ENCODE measurements at regions not wholly inside any gene's neighbourhood (a gene's known extent, or its start where the extent isn't known, plus 50 kb on each side); places are given as distances from the start of the nearest gene placed in this dataset.

DNA sequence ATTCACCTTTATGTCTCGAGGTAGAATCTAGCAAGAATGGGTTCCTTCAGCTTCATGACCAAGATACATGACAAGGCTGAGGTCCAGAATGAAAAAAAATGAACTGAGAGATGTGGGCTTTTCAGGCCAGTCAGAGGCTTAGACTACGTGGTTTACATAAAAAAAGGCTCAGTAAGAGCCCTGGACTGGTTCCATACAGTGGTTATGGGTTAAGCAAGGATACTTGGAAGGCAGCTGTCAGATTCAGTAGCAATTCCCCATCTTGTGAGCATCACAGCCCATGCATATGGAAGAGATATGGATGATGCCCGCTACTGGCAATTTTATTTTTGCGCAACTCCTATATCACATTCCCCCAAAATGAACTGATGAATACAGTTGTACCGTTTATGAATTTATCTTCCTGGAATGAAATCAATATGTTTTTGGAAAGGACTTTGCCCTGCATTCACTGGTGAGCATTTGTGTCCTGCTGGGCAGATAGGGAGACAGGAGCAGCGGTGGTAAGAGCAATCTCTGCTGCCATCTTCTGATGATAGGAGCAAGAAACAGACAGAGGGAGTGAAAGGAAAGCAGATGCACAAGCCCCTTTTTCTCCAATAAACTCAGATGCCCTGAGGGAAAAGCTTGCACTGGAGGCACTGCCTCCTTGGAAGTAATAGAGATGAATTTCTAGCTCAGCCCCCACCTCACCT, 280.4 kb downstream of the GALC start:
- no peak for DNase-seq

DNA sequence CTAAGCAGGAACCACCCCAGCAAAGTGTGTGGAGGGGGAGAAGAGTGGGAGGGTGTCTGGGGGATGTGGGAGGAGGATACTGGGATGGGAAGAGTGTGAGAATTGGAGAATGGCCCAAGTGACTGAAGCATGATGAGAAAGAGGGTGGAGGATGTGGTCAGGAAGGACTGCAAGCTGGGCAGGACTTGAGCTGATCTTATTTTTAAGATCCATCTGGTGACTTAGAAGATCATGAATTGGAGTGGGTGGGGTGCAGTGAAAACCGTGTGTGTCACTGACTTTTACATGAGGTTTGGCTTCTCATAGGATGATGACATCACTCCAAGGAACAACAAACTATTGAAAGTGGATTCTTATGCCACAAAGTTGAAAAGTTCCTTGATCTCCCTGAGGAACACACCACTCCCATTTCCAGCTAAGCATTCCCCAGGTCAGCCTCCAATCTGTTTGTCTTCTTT, 287.5 kb downstream of the GALC start:
- DNase-seq, result no peak

DNA sequence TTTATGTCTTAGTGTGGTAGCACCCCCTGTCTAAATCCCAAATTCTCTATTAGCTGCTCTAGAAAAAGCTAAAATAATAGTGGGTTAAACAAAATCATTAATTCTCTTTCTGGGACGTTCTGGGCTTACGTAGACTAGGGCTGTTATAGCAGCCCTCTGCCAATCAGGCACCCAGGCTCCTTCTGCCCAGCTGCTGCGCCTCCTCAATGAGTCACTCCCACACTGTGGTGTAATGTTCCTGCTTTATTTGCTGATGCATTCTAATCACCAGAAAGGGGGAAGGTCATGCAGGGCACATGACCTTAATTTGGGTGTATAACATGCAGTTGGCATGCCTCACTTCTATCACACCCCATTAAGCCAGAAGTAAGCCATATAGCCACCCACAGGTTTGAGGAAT, 294.5 kb downstream of the GALC start:
- no peak for DNase-seq

DNA sequence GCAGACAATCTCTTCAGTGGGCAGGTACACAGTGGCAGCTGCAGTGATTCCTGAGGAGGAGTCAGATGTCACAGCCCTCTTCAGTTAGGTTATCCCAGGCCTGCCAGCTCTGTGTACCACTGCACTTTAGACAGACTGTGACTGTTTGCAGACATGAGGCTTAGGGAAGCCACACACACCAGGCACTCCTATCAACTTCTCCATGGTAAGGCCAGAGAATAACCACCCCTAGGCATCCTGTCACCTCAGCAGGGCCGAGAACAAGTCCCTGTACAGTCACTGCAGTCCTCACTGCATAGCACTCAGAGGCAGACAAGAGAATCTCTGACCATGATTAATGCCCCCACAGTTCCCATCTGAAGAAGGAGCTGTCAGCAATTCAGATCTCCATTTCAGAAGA, 296.5 kb downstream of the GALC start:
- no peak for DNase-seq

DNA sequence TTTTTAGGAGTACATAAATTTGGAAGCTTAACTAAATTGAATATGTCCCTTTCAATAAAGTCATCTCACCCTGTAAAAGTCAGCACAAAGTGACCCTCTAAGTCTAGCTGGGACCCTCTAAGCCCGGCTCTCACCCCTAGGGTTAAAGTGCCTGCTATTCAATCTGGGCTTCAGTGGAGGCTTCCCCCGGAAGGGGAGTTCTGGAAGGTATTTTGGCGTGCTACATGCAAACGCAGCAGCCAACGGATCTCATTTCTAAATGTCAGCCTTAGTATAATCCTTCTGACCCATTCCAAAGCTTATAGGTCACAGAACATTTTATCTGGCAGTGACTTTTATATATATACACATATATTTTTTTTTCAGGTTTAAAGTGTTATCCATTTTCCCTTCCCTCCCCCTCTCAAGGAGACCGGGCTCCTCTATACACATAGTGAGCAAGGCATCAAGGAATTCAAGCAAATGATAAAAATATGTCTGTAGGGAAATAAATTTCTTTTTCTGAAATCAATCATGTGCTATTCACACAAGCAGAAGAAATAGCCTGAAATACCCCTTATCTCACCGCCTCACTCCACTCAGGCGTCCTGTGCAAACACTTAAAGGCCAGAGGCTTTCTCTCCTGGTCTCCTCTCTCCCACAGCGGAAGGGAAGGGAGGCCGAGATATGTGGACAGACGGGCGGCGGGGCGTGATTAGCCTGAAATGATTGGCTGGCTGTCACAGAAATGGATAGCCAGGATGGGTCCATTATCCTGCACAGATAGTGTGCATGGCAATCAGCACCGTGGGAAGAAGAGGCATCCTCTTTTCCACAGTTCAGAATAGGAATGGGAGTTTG, 301.7 kb downstream of the GALC start:
- DNase-seq, result no peak

DNA sequence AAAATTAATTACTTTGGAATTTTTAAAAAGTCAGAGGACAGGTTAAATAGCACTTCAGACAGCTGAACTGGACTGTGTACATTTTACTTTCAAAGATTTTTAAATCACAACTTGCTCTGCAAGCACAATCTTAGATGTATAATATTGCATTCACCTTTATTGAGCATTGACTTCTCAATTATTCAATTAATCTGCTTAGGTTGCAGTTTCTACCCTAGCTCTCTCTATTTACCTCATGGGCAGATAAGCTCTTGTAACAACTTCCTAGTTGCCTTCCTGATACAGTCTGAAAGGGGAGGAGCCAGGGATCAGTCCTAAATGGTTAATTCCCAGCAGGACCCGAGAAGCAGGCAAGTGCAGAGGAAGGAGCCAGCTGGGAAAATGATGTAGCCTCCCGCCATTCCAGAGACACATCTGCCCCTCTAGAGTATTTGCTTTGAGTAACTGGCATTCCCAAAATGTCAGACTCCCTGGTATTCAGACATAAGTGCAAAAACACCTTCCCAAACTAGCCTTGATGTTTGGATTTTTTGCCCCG, 302.8 kb downstream of the GALC start:
- DNase-seq, result no peak

DNA sequence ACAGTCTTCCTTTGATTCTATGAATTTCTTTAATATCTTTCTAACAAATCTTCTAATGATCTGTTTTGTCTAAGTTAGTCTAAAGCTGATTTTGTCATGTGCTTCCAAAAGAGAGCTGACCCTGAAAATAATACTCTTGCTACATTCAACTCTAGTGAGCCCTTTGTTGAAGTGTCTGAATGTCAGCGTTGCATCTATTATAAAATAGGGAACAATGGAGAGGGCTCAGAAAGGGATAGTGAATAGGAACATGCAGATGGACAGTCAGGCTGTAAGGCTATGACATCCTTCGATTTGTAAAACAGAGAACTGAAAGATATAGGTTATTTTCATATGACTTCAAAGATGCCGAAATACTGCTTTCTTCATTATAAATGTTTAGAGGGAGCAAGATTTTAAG, 304.5 kb downstream of the GALC start:
- no peak for DNase-seq

DNA sequence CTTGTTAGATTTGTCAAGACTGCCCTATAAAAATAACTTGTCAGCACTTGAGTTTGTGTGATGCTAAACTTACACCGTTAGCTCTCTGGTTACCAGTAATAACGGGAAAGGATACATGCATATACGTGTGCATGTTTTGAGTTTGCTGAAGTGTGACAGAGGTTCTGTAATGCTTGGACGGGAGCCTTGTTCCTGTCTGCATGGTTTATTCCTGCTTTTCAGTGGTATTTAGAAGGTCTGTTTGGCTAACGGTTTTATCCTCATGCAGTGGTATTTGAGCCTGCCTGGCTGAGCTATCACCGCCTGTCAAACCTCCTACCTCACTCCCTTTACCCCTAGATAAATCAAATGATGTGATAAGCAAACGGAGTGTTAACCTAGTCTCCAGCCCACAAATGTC, 305.6 kb downstream of the GALC start:
- no peak for DNase-seq

DNA sequence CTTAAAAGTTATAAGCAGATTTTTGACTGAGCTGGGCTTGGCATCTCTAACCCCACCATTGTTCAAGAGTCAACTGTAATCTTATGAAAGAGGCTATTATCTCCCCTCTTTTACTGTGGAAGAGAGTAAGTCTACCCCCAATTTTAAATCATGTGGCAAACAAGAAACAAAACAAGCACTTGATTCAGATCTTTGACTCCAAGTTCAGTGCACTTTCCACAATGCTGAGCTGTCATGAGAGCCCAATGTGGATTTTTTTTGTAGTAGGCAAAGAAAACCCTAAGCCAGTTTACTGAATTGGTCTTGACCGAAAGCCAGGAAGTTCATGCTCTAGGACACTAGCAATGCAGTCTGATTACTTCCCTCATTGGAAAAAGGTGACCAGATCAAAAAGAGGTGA, 306.2 kb downstream of the GALC start:
- DNase-seq, result no peak

DNA sequence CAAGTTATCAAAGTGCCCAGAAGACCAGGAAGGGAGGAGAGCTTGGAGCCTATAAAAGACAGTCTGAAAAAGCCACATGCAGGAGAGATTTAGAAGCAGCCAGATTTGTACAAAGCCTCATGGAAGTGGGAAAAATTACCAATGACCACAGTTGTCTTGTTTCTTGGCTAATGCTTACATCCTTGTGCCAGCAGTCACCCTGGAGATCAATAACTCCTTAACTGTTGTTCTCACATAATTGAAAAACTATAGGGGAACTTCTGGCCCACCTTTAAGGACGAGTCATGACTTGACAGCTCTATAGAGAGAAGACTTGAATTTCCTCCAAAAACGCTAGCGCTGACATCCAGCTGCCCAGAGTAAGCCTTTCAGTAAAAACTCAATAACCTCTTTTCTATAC, 313.1 kb downstream of the GALC start:
- no peak for DNase-seq

DNA sequence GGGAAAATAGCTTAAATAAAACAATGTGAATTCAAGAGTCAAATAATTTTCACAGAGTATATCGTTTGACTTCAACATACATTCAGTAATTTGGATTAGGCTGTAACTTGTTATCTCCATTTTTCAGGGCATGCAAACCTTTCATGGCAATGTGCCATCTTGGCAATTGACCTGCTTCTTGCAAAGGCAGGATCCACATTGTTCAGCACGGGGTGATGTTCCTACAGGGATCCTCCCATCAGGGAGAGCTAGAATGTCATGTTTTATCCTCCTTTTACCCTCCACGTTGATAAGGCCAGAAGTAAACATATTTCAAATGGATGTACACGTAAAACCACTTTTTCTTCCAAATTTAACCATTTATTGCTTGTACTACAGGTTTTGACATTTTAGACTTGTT, 314.4 kb downstream of the GALC start:
- DNase-seq, result no peak

DNA sequence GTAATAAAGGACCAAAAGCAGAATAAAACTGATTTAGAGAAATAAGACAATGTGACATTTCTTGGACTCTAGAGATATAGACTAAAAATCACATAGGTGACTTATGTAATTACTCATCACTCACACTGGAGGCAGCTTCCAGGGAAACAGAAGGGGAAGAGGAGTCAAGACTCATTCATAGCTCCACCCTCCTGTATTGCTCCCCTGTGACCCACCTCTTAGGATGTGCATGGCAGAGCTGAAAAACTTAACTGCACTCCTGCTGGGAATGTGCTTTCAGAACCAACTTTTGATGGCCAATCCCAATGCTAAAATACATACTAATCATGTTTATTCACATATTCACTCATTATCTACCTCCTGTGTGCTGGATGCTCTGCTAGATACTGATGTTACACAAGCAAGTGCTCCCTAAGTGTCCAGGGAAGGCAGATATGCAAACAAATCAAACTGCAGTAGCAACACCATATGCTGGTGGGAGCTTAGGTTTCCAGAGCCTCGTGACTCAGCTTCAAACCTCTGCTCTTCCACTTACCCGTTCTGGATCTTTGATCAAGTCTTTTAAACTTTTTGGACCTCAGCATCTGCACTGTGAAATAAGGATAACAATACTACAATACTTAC, 316.1 kb downstream of the GALC start:
- no peak for DNase-seq

DNA sequence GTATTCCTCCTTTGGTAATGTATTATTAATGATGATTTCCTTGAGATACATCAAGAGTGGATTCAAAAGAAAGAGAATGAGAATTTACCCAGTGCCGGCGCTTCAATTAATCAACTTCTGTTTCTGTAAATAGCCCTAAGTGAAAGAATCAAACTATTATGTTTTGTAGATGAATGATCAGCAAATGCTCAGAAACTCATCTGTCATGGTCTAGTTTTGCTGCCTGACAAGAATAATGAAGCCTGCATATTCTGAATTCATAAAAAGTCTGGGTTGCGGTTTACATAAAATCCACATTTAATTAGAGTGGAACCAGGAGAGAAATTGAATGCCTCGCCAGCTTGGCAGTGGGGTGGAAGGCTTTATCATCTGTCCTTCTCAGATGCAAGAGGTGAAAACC, 325.3 kb downstream of the GALC start:
- DNase-seq, result no peak

DNA sequence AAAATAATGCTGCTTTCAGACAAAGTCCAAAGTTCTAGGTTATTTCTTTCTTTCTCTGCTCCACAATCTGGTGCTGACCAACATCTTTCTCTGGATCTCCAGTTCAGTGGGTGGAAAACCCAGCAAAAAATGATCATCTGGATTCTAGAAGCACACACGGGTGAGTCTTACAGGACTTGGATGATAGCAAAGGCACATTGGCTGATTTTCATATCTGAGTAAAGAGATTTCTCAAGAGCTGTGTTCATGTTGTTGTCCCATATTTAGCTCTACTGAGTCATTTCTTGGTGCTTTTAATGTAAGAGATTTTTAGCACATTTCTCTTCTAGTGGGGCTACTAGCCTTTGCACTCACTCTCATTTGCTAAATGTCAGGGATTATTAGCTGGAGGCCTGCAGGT, 336.7 kb downstream of the GALC start:
- DNase-seq, result no peak

DNA sequence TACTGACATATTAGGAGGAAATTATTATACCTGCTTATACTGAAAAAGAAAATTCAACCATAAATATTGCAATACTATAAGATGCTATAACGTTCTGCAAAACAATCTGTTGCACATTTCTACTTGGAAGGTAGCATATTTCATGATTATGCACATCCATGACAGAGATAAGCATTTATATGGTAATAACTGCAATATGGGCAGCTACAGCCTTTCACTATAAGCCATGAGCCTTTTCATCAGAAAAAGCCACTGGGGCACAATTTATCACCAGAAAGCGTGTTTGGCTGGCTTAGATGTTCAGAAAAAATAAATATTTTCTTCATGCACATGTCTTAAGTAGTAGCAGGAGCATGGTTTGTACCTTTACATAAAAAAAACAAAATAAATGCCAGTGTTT, 340.7 kb downstream of the GALC start:
- DNase-seq, result no peak

DNA sequence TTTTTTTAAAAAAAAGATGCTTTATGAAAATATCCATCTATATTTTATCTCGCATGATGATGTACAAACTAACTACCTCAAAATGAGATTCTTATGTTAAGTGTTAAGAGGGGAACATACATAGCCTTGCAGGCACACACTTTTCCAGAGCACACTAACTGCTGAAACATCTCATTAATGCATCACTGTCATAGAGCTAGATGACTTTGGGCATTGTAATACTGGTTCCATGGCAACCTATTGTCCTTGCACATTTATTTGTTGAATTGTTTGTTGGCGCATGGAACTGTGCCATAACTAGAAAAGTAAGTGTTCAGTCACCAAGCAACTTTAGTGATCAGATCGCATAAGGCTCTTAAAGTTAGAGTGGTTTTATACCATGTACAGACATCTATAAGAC, 348.3 kb downstream of the GALC start:
- DNase-seq, result no peak

DNA sequence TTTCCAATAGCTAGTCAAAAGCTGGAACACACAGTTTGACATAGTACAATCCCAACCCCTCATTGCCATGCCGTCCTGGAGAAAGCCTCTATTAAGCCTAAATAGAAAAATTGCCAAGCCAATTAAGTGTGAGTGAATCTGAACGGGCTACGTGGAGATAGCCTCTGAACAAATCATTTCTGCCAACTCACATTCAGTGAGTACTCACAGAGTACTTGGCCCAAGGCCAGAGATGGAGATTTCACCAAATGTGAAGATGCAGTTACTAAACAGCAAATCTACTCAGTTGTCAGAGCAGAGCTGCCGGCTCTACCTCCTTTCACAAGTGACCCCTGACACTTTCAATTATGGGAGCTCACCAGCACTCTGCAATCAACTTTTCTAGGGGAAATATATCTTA, 350.0 kb downstream of the GALC start:
- no peak for DNase-seq

DNA sequence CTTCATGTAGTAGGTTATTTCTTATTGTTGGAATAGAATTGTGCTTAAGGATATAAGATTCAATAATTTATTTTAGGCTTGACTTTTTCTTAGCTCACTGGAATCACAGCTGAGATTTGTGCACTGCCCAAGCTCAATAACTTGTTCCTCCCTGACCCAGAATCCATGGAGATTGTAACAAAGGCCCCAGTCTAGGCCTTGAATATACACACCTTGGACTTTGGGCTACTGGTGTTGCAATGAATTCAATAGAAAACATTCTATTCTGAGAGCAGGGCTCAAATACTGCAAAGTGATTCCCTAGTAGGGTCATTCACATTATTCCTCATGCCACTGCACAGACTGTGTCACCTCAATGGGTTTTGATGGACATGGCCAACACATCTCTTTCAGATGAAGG, 352.4 kb downstream of the GALC start:
- no peak for DNase-seq

DNA sequence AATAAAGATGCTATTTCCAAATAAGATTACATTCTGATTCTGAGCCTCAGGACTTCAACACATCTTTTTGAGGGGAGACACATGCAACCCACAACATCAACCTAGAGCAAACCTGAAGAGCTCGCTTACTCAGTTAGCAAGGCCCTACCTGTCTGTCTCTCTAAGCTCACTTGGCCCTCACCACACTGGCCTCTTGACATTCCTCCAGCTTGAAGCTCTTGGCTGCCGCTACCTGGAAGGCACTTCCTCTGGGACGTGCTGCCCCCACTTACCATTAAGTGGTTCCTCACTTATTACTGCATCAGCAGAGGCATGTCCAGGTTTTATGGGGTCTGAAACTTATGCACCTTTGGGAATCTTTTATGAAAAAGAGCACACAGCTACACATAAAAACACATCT, 354.8 kb downstream of the GALC start:
- DNase-seq, result no peak

DNA sequence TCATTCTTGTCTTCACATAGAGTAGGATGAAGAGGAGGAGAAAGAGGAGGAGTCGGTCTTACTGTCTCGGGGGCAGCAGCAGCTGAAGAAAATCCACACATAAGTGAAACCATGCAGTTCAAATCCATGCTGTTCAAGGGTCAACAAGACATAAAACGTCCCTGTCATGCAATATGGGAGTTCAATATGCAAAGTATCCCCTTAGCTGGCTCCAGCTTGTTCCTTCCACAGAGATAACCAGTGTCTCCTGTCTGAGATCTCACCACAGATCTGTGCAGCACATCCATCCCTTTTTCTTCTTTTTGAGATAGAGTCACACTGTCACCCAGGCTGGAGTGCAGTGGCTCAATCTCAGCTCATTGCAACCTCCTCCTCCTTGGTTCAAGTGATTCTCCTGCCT, 357.5 kb downstream of the GALC start:
- DNase-seq, result no peak

DNA sequence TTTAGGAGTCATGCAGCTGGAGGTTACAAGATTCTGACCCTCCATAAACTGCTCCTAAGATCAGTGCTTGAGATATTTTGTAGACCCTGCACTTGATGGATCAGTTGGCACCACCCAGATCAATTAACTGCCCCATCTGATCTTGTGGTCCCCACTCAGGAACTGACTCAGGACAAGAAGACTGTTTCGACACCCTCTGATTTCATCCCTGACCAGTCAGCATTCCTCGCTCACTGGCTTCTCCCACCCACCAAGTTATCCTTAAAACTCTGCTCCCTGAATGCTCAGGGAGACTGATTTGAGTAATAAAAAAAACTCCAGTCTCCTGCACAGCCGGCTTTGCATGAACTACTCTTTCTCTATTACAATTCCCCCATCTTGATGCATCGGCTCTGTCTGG, 360.2 kb downstream of the GALC start:
- DNase-seq, result no peak

DNA sequence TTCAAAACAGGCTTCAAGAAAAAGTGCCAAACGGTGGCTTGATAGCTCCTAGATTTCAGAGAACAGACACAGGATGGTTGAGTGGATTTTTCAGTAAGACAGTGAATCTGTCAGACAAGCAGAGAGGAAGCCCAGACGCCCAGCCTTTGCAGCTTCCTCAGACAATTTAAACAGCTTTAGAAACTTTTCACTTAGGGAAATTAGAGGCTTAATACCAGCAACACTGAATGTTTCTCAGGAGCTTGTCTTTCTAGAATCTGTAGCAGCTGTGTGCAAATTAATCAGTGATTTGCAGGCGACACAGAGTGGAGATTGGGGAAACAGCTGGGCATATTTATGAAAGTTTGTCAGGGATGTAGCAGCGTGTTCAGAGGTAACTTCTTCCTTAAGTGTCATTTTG, 362.1 kb downstream of the GALC start:
- no peak for DNase-seq

DNA sequence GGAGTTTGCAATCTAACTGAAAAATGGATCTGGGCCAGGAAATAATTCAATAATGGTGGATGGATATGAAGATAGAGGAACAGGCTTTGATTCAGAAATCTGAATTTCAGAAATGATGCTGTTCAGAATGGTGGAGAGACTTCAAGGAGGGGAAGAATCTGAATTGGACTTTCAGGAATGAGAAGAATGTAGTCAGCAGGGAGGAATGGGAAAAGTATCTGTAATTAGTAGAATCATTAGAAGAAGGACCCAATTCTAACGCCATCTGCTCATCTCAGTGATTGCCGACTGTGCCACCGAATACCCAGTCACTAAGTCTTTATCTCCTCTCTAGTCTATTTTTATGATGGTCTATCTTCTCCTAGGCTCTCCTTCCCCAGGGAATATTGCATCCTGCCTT, 363.2 kb downstream of the GALC start:
- DNase-seq, result no peak

DNA sequence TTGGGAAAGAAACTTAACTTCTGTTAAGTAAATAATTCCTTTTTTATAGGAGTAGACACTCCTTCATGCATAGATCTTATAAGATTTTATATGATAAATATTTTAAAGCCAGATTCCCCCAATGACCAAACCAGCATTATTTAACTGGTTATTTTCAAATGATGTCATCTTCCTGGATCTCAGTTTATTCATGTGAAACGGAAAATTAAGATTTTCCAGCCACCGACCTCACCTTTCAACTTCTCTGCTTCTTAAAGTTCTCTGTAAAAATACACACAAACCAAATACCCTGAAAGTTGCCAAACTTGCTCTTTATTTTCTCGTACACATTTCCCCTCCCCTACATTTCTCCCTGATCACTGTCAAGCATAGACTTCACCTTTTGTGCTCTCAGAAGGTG, 364.2 kb downstream of the GALC start:
- DNase-seq, result no peak
